KG1 (cell line): ENCODE measurements at regions not wholly inside any gene's neighbourhood (a gene's known extent, or its start where the extent isn't known, plus 50 kb on each side); places are given as distances from the start of the nearest gene placed in this dataset.
"Not testable (repeated sequence)": the region's sequence is repeated elsewhere in the genome, so short reads cannot be mapped to it uniquely, and the experiment has no call there.

Experiments
- DNase-seq: peaks from one replicate; lab custom pipeline; 2025; lab: John Stamatoyannopoulos, UW

DNA sequence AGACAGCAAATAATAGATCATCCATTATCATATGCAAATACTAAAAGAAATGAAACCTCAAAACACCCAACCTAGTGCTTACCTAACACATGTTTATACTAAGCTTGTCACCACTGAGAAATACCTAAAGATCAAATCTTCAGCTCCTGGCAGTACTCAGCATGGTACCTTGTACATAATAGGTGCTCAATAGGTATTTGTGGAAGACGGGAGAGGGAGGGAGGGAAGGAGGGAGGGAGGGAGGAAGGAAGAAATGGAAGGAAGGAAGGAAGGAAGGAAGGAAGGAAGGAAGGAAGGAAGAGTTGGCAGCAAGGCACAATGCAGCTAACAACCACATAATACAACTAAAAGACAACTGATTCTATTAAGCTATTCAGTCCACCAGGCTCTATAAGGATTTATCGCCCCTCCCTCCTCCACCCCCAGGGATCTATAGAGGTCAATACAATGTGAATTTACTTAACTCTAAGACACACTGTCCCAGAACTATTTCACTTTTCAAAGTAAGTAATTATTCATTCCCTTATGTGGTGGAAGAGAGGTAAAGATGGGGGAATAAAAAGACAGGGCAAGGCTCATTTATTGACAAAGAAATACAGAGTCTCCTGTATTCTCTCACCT lies 328.9 kb downstream of the PAPSS1 start:
- DNase-seq, result no peak

DNA sequence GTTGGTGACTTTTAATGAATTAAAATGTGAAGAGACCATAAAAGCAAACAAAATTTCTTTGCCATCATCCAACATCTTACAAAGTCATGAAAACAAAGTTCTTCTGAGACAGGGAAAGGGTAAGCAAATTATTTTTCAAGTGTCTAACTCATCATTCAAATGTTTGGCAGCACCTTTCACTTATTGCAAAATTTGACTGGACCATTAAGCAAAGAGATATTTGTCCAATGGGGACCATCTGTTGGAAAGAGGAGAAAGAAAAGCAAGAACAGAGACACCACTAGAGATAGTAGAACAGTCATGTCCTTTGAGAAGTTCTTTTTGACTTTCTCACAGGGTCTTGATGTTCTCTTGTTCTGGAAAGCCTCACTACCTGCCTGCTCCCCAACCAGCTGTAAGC lies 330.1 kb downstream of the PAPSS1 start:
- DNase-seq, result no peak

DNA sequence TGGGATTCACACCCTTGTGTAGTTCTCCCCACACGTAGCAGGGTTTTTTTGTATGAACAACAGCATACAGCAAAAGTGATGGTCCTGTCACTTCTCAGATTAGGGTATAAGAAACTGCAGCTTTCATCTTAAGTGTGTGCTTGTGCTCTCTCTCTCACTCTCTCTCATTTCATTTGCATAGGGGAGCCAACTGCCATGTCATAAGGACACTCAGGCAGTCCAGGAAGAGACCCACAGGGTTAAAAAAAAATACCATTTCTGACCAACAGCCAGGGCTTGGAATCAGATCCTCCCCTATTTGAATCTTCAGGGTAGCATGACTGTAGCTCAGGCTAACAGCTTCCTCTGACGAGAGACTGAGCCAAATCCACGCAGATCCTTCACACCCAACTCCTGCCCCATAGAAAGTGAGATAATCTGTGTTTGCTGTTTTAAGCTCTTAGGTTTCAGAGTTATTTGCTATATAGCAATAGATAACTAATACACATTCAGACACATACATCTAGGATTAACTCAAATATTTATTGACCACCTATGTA lies 331.2 kb downstream of the PAPSS1 start:
- no peak for DNase-seq

DNA sequence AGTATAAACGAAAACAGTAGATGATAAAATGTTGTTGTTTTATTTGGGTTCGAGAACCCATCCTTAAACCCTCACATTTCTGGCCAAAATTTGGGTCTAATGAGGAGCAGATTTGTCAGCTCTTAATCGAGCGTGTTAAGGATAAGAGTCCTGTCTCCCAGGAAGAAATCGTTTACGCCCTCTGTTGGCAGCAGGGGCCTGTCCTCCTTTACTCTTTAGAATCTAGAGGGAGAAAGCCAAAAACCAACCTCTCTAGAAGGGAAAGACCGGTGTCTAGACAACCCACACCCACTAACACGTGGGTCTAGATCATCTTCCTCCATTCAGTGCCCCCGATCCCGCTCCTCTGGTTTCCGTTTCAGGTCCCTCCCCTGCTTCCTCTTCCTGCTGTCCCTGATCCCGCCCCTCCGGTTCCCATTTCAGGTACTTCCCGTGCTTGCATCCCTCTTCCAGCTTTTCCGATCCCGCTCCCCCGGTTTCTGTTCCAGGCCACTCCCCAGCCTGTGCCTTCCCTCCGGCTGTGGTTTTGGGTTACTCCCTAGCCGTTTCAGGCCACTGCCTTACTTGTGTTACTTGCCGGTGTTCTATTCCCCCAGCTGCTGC lies 339.1 kb downstream of the PAPSS1 start:
- DNase-seq, result no peak

DNA sequence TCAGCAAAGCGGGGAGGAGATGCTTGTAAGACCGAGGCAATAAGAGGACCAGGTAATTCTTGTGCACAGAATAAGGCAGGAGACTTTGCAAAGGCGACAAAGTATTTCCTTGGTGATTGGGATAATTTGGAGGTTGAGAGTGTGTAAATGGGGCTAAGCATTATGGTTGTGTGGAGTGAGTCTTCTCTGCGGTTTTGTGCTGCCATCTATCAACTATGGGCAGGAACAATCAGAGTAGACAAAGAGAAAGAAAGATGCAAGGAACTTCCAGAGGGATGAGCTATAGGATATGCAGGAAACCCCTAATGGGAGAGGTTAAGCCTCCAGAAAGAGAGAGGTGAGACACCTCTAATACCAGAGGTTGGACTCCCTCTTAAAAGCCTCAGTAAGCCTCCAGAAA lies 339.8 kb downstream of the PAPSS1 start:
- no peak for DNase-seq

DNA sequence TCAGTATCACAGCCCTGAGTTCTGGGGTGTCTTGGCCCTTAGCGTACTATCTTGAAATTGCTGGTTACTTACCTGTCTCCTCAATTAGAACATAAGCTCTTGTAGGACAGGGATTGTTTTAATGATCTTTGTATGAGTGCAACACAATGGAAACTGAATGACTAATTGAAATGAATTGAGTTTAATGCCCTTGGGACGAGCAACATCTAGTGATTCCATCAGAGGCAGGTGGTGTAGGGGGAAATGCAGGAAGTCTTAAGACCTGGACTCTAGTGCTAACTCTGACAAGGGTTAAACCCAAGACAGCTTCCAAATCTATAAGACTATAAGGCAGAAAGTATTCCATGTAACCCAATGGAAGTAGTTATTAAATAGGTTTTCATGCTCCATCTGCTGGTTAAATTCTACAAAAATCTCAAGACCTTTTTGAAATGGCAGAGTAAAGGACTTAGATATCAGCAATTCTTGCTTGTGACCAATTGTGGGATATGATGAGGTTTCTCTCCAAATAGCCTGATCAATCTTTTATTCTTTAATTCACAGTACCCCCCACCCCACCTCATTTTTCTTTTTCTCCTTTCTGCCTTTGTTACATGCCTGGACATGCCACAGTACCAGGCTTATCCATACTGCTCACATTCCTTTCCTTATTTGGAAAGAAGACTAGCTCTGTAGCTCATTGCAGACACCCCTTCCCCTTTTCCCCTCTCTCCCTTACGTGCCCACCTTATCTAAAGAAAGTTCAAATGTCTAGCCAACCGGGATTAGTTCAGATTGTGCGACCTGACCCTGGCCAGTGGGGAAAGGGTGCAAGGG lies 340.8 kb downstream of the PAPSS1 start:
- no peak for DNase-seq

DNA sequence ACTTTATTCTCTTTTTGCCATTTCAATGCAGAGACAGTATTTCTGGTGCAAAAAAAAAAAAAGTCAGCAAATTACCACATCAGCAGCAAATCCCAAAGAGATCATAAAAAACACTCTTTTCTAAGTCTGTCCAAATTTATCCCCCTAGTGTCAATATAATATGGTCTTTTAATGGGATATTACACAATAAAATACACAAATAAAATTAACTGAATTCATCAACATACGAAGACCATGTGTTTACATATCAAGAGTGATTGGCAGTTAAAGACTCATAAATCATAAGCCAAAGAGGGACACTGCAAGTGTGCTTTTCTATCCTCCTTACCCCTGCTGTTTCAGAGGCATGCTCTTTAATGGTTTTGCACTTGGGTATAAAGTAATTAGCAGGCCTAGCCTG lies 340.2 kb upstream of the DKK2 start:
- DNase-seq, result no peak

DNA sequence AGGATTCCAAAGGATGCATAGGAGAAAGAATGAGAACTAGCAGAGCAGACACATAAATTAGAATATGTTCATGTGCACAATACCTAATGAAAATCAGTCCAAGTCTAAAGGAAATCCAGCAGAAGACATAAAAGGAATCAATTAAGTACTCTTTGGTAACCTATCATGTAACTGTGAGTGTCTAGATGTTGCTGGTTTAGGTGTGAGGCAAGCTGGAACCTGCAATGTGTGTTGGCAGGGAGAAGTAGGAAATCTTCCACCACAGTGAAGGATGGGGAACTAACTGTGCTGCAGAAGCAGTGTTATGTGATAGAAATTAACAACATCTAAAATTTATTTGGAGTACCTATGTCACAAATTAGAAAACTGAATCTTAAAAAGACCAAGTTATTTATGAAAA lies 330.8 kb upstream of the DKK2 start:
- no peak for DNase-seq

DNA sequence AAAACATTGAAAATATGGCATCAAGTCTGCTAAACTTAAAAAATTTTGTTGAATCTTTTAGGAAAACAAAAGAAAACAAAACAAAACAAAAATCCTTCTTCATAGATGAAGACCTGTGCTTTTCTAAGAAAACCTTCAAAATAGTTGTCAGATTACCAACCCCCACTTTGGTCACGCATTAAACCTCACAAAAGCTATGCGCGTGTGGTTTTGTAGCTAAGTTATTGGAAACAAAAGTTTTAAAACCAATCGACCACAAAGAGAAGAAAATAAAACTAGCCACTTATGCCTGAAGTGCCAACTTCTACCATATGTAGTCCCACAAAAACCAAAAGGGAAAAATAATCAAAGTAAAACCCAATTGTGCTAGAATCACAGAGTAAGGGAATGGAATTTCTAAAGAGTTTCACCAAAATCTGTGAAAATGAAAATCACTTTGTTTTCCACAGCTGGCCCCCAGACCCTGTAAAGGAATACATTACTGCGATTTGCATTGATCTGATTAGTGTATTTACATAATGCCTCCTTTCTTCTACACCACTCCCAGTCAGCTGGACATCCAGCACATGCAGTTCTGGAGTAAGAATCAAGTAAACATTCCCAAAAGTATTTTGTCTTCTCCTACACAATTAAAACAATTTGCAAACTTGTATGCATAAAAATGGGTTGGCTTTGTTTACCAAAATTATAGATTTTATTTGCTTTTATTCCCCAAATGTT lies 330.1 kb upstream of the DKK2 start:
- DNase-seq, result no peak

DNA sequence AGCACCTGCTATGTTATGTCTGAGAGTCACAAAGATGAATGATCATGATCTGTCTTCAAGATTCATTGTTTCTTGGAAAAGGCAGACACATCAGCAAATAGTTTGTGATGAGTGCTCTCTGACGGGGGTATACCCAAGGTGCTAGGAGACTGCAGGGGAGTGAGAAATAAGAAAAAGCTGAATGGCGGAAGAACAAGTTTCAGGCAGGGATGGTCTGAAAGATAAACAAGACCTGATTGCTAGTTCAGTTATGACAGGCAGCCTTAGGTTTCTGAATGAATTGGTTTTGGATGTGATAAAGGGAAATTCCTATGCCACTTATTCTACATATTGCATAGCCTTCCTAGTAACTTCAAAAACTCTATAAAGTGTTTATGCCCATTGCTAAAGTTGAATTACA lies 327.0 kb upstream of the DKK2 start:
- no peak for DNase-seq

DNA sequence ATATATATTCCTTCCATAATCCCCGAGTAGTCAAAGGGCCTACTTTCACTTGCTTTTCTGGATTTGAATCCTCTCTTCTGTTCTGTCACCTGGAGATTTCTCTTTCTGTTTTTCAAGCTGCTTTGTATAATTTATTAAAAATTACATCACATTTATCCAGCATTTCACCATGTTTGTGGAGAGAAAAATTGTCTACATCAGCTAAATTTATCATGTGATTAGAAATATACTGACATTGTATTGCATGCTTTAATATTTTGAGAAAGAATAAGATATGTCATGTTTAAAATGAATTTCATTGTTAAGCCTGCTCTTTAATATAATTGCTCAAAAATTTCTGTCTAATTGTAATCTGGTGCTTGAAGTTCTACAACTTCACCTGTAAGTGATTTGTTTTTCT lies 323.1 kb upstream of the DKK2 start:
- DNase-seq, result no peak

DNA sequence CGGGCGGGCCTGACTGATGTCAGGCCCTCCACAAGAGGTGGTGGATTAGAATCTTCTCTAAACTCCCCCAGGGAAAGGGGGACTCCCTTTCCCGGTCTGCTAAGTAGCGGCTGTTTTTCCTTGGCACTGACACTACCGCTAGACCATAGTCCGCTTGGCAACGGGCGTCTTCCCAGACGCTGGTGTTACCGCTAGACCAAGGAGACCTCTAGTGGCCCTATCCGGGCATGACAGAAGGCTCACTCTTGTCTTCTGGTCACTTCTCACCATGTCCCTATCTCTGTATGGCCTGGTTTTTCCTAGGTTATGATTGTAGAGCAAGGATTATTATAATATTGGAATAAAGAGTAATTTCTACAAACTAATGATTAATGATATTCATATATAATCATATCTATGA lies 318.2 kb upstream of the DKK2 start:
- not testable (repeated sequence) for DNase-seq

DNA sequence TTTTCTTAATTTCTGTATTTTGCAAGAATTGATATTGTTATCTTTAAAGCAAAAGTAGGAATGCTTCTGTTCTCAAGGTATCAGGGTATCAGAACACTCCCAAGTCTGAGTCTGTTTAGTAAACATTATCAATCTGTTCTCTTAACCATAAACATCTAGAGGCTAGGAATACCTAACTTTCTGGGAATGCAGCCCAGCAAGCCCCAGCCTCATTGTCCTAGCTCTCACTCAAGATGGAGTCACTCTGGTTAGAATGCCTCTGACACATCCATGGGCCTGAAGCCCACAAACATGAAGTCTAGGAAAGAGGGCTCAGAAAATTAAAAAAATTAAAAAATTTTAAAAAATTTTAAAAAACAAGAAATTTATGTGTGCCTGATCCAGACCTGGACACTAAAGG lies 315.1 kb upstream of the DKK2 start:
- no peak for DNase-seq

DNA sequence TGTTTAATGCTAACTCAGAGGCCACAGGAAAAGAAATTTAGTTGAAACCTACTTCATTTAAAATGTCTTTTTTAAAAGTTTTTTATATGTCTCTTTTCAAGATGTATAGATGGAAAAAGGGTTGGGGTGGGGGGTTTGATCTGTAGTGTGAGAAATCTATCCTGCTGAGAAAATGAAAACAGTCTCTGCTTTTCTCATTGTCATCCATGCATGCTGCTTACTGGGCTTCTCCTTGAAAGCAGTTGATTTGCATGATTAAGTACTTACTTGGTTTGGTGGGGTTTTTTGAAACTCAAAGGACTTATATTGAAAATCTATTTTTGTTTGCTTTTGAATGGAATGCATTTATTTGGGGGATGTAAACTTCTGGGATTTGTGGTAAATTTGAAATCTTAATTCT lies 313.6 kb upstream of the DKK2 start:
- DNase-seq, result no peak

DNA sequence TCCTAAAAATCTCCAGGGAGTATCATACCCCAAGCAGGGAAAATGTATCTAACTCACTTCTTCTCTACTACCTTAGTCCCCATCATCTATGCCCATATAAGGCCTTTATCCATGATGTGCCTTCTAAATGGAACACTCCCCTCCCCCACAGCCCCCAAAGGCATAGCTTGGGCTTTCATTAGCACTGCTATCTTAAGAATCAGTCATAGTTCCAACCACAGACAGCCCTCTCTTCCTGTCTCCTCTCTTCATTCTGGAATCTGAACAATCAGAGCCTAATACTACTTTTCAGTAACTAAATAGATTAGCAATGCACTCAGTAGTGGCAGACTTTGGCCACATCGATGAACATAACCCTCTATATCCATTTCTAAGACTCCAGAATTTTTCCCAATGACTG lies 313.2 kb upstream of the DKK2 start:
- DNase-seq, result no peak

DNA sequence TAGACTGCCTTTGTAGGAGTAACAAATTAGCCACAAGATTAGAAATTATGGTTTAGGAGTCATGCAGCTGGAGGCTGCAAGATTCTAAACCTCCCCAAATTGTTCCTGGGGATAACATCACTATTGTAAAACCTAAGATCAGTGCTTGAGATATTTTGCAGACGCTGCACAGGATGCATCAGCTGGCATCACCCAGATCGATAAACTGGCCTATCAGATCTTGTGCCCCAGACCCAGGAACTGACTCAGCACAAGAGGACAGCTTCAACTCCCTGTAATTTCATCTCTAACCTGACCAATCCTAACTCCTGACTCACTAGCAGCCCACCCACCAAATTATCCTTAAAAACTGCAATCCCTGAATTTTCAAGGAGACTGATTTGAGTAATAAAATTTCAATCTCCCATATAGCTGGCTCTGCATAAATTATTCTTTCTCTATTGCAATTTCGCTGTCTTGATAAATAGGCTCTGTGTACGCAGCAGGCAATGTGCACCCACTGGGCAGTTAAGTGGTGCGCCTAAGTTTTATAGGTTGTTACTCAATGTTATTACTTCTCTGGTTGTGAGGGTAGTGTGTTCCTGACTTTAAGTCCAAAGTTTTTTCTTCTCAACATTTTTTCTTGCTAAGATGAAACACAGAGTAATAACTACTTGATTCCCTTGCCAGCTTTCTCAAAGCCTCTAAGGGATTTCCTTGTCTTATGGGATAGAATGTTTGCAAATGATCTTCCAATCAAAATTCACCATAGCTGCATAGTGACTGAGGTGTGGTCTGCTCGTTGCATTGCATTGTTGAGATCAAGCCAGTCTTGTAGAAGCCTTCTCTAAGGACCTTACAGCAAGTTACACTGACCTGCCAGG lies 312.3 kb upstream of the DKK2 start:
- DNase-seq, result no peak

DNA sequence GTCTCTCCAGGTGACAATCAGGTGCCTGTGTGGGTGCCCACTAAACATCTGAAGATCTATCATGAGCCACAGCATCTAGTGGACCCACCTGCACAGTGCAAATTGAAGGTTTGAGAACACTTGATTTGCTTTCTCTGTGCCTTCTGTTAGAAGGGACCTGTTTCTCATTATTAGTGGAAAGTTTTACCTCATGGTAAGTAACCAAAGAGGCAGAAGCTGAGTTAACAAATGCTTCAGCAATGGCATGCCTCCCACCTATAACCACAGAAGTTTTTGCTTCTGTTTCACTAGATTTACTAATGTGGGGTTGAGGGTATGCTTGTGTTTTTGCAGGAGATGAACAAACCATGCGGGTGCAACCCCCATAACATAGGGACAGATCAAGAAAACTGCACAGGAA lies 297.4 kb upstream of the DKK2 start:
- DNase-seq, result no peak

DNA sequence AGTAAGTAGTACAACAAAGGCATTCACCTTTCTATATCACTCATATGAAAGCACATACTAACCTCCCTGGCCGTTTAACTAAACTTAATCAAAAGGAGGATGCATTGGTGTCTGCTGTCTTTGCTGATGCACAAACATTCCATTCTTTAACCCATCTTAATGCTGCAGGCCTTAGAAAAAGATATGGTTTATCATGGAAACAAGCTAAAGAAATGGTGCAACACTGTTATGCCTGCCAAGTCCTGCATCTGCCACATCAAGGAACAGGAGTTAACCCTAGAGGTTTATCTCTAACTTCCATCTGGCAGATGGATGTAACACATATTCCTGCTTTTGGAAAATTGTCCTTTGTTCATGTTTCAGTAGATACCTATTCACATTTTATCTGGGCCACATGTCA lies 296.5 kb upstream of the DKK2 start:
- DNase-seq, result not testable (repeated sequence)

DNA sequence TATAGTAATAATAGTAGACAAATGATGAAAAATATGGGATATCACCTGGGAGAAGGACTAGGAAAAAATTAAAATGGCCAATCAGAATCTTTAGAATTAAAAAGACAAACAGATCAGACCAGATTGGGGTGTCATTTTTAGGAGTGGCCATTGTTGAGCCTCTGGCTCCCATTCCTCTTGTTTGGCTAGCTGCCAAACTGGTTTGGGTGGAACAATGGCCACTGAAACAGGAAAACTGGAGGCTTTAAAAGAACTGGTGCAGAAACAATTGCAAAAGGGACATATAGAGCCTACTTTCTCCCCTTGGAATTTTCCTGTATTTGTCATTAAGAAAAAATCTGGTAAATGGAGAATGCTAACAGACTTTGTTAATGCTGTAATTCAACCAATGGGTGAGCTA lies 294.8 kb upstream of the DKK2 start:
- no peak for DNase-seq

DNA sequence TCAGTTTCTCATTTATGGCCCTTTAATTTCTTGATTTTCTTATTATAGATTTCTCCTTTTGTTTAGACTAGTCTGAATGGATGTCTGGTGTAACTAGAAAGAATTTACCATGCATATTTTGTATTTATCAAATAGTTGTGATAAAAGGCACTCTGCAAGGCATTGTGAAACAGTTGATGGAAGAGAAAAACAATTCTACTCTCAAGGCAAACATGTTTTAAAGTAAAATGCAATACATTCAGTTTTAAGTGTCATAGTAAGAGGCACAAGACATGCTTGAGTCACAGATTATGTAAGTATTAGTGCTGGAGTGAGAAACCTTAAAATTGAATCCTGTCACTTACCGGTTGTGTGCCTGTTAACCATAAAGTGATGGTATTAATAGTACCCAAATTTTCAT lies 283.3 kb upstream of the DKK2 start:
- no peak for DNase-seq

DNA sequence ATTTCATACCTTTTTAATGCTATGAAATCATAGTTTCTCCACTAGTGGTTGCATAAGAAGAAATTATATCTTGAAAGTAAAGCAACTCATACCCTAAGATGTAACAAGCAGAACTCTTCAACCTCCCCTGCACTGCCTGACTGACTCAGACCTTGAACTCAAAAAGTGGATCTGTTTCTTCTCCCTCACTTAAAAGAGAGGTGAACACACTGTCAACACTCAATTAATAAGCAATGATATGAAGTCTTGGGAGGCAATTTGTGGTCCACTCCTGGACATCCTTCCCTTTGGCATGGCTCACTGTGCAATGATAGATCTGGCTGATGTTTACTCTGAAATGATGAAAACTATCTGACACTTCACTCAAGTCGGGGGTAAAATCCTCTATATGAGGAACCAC lies 282.0 kb upstream of the DKK2 start:
- no peak for DNase-seq

DNA sequence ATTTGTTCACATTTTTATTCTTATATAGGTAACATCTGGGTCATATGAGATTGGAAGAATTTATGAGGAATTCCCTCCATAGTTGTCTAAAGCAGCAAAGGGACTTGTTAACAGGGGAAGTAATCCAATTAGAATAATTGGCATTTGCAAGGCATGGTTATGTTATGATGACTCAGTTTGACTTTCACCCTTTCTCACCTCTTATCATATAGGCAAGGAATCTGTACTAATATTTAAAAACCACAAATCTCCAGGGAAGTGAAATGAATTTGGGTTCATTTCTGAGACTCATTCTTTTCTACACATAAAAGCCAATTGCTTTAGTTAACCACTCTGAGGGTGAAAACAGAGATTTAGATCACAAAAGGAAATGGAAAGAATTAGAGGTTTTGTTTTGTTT lies 281.5 kb upstream of the DKK2 start:
- no peak for DNase-seq
